HG03457 (cell line): ENCODE measurements at regions not wholly inside any gene's neighbourhood (a gene's known extent, or its start where the extent isn't known, plus 50 kb on each side); places are given as distances from the start of the nearest gene placed in this dataset.

ENCODE experiments used
- ATAC-seq: cut with Tn5 transposase; IDR thresholded peaks from one replicate; pipeline ENCODE4 v1.9.1; 2021; ENCODE audit warnings: moderate number of reproducible peaks; ENCODE audit not compliant: unreplicated experiment

GRCh38 chr3:84439476-84439875 lies 519.3 kb upstream of the CADM2 start:
- ATAC-seq = no peak

DNA sequence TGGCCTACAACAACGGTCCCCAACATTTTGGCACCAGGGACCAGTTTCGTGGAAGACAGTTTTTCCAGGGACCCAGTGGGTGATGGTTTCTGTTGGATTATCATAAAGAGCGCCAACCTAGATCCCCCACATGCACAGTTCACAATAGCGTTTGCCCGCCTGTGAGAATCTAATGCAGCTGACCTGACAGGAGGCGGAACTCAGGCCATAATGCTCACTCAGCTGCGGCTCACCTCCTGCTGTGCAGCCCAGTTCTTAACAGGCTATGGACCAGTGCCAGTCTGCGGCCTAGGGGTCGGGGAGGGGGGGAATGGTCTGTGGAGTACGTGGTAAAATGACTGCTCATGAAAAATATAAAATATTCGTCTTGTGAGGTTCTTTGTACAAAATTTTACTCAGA lies 518.5 kb upstream of the CADM2 start:
- no peak for ATAC-seq

DNA sequence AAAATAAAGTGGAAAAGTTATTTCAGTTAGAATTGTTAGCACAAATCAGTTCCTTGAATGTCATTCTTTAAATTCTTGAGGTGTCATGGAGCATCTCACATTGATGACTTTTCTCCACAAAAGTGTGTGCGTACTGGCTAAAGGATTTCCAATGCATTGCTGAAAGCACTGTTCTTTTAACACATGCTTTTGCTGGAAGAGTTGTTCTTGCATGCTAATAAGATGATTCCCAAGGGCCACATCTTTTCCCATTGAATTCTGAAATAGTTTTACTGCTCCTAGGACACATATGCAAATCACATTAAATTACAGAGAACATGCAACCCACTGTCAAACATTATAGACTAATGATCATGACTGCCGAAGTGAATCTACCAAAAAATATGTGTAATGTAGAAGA lies 516.3 kb upstream of the CADM2 start:
- ATAC-seq = no peak

DNA sequence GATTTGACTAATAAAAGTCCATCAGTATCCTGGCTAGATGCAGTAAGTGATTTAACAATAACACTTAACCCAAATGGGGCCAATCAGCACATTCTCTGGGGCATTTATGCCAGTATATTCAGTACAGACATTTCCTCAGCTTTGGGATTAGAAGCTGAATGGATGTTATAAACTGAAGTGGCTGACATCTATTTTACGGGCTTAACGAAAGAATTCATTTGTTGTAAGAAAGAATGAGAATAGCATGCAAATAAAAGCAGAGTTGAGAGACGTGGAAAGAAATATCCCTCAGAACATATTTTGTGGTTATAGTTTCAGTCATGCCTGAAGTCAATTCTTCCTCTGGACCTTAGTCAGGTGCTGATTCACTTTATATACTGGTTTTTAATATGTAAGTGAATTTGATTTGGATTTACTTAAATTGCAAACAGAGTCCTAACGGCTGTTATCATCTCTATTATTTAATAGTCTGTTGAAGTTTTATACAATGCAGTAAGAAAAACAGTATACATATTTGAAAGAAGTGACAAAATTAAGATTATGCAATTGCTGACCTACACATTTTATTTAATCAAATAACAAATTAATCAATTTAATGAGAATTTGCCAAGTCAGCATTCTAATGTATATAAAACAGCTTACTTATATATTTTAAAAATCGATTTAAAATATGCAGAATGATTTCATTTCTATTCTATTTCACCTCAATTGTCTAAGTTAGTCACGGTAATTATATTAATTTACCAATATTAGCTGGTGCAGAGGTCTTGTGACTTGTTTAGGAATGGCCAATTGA lies 513.9 kb upstream of the CADM2 start:
- ATAC-seq = no peak

DNA sequence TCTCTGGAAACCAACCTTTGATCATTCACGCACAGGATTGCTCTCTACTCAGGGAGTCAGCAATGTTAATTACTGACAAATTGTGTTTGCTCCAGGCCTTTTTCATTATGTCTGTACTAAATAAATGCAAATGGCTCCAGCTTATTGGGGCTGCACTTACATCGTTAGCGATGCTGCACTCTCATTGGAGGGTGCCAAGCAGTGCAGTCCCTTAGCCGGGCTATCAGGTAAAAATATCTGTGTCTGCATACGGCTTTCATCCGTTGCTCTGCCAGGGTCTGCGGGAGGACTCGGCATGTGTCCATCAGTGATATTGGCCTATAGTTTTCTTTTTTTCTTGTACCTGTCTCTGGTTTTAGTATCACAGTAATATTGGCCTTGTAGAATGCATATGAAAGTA lies 471.5 kb upstream of the CADM2 start:
- no peak for ATAC-seq

DNA sequence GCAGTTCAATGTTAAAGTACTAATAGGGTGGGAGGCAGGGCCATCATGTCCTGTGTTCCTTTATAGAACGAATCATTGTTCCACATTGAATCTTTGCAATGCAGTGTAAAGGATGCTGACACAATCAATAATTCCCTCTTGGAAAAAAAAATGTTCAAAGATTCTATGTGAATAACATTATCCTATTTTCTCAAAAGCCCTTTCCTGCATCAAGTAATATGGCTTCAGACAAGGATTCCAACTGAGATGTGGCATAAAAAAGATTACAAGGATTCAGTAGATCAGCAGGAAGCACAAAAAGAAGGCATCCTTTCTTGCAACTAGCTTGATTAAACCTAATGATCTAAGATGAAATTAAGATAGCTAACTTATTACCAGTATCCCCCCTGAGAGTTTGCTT lies 454.0 kb upstream of the CADM2 start:
- ATAC-seq = no peak

- ATAC-seq = no peak
Measured at GRCh38 chr3:84510007-84510406, 448.8 kb upstream of the CADM2 start.

DNA sequence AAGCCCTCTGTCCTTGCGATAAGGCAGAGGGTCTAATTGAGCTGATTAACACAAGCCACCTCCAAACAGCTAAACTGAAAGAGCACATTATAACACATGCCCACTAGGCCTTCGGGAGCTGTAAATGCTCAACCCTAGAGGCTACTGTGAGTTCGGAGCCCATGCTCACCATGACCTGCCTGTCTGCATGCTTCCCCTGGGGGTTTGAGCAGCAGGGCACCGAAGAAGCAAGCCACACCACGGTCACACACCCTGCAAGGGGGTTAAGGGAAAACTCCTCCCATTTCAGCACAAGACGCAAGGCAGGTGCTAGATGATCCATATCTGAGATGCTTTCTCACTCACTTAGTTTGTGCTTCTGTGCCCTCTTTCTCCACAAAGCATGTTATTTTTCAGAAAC lies 435.9 kb upstream of the CADM2 start:
- ATAC-seq = no peak

- ATAC-seq = no peak
Measured at GRCh38 chr3:84536916-84537315, 421.9 kb upstream of the CADM2 start.

DNA sequence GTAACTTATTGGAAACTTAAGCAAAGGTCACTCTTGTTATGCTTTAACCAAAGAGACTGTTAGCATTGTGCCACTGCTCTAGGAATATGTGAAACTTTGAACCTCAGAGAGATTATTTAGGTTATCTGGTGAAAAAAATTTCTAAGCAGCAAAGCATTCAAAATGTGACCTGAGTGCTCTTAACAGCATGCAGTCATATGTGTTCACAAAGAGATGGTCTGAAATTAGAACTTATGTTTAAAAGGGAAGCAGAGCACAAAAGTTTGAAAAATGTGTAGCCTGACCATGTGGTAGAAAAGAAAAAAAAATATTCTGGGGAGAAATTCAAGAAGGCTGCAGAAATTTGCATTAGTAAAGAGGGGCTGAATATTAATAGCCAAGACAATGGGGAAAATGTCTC lies 420.2 kb upstream of the CADM2 start:
- no peak for ATAC-seq

DNA sequence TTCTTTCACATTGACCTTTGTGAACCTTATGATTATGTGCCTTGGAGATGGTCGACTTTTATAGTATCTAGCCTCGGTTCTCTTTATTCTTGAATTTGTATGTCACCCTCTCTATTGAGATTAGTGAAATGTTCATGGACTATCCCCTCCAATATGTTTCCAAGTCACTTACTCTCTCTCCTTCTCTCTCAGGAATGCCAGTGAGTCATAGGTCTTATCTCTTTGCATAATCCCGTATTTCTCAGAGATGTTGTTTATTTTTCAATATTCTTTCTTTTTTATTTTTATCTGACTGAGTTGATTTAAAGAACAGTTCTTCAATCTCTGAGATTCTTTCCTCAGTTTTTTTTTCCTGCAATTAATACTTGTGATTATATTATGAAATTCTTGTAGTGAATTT lies 411.6 kb upstream of the CADM2 start:
- no peak for ATAC-seq

GRCh38 chr3:84547971-84548970 lies 410.5 kb upstream of the CADM2 start:
- ATAC-seq = peak; percentile 95

GRCh38 chr3:84555629-84556028 lies 403.2 kb upstream of the CADM2 start:
- ATAC-seq = no peak

DNA sequence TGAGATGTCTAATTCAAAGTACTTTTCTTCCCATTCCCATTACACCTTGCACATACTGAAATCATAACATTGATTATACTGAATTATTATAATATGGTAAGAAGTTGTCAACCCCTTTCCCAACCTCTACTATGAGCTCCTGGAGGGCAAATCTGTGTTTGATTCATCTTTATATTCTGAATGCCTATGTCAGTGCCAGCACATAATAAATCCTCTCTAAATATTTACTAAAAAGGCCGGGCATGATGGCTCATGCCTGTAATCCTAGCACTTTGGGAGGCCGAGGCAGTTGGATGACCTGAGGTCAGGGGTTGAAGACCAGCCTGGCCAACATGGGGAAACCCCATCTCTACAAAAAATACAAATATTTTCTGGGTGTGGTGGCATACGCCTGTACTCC lies 392.5 kb upstream of the CADM2 start:
- ATAC-seq = no peak

GRCh38 chr3:84567796-84568195 lies 391.0 kb upstream of the CADM2 start:
- no peak for ATAC-seq

DNA sequence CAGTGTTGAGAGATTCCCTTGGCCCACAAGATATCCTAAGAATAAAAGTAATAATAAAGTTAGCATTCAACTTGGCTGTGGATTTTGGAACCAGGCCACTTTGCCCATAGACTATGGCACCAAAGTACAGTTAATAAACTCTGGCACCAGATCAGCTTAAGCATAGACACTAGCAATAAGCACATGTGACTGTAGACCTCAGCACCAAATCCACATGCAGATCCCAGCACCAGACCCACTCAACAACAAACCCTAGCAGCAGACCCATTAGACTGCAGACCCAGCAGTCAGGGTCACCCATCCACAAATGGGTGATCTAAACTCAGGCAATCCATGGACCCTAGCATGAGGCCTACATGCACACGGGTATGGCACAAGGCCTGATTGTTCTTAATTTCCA lies 384.8 kb upstream of the CADM2 start:
- no peak for ATAC-seq

- ATAC-seq = no peak
Measured at GRCh38 chr3:84586427-84586826, 372.4 kb upstream of the CADM2 start.

DNA sequence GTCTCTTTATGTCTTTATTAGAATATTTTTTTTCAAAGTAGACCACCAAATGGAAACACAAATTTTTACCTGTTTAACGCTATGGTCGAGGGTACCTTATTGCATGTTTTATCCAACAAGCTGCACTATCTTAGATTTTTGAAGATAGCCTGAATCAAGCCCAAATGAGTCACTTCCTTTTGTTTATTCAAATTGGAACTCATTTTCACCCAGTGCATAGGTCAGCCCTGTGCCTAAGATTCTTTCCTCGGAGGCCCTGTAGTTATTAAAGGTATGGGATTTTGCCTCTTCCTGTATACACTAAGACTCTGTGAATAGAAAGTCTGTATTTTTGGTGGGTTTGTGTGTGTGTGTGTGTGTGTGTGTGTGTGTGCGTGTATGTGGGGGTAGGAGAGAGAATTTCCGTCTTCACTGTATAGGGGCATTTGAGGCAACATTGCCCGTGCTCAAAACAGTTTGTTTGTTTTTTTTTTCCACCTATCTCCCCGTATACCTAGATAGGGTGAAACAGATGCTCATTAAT lies 358.0 kb upstream of the CADM2 start:
- no peak for ATAC-seq

DNA sequence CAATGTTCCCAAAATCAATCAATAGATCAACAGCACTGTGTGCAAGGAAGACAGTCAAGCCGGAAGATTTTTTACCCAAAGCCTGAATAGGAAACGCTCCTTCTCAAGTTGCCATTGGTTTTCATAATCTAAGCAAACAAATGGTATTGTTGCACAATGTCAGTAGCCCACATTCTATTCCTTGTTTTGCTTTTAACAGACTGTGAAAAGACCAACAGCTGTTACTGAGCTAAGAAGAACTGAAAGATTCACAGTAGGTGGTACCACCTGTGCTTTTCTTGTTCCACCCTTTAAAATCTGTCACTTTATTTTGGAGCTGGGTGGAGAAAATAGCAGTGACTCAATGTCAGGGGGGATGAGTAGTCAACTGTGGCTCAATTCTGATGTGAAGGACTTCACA lies 357.5 kb upstream of the CADM2 start:
- ATAC-seq = no peak

DNA sequence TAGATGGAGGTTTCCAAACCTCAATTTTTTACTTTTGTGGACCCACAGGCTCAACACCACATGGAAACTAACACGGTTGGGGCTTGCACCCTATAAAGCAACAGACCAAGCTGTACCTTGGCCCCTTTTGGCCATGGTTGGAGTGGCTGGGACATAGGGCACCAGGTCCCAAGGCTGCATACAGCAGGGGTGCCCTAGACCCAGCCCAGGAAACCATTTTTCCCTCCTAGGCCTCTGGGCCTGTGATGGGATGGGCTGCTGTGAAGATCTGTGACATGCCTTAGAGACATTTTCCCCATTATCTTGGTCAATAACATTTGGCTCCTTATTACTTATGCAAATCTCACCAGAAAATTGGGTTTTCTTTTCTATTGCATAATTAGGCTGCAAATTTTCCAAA lies 337.0 kb upstream of the CADM2 start:
- ATAC-seq = no peak

- ATAC-seq = no peak
Measured at GRCh38 chr3:84634668-84635067, 324.1 kb upstream of the CADM2 start.

DNA sequence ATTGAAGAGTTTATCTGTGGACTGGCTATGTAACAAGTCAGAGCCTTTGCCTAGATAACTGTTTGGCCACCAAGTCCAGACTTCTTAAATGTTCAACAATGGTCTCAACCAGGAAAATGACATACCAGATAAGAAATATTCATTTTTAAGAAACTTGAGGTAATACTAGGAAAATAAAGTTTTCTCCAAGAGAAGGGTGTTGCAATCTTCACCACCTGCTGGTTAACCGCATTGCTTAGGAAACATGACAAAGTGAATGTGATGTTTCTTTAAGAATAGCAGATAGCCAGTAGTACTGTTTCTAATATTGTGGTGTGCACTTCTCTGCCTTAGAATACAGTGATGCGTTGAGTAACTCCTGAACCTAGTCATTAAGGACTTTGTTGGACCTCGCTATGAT lies 321.5 kb upstream of the CADM2 start:
- no peak for ATAC-seq
